ENCODE measurements at regions not wholly inside any gene's neighbourhood (a gene's known extent, or its start where the extent isn't known, plus 50 kb on each side); places are given as distances from the start of the nearest gene placed in this dataset.

DNA sequence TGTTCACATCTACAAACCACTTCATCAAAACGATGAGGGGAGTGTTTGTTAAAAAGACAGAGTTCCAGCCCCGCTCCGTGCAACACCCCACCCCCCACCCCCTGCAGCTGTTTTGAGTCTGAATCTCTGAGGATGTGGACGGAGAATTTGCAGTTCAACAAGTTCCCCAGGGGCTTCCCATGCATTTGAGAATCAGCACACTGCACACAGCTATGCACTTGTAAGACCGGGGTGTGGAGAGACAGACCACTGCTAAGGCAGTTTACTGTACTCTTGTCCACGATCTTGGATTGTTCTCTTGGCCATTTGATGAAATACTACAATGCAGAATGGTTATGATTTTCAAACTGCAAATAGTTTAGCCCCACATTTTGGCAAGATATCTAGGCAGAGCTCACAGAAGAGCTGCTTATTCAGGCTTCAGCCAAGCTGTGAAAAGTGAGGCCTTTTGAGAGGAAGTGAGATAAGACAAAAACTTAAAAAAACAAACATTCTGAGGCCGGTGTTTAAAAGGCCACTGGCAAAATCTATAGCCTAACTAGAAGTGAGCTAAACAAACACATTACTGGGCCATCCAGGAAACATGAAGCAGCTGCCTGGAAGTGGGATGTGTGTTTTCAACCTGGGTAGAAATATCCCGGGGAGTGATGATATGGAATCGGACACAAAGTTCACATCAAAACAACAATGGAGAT is 308.2 kb upstream of the ADAMTS9 start:
- peak overlapping the region; percentile 52 for H3K4me2 ChIP-seq
- H3K9me3 Mint-ChIP-seq: no peaks in the 10 kb centered on the region

DNA sequence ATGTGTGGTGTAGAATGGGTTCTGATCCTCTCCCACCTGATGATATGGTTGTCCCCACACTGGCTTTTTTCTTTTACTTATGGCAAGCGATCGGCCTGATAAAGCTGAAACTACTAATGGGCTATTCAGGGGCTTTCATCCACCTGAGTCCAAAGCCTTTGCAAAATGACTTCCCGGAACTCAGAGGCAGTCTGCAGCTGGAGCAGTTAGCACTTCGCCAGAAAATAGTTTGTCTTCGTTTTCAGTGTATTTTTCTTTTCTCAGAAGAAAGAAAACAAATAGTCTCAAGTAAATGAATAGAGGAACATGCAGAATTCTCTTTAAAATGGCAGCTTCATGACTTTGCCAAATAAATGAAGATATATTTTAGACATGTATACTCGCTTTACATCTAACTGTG is 306.0 kb upstream of the ADAMTS9 start:
- Histone ChIP-seq H3K4me1 (ENCODE audit: insufficient read depth) (peaks cover 34% of the 10 kb centered on the region), H3K27ac (ENCODE audit: low read depth) (no peak overlapping the region), H4K20me1 (replicated peaks; ENCODE audit: insufficient read depth) (no peaks in the 10 kb centered on the region), H3F3A (replicated peaks; ENCODE audit: low read depth) (no peaks in the 10 kb centered on the region), H3K36me3 (ENCODE audit: insufficient read depth) (no peaks in the 10 kb centered on the region), H2AFZ (no peak overlapping the region), H3K4me2 (no peak overlapping the region), H3K27me3 (ENCODE audit: insufficient read depth) (no peaks in the 10 kb centered on the region), H3K79me2 (replicated peaks; ENCODE audit: insufficient read depth) (no peaks in the 10 kb centered on the region), H3K9me2 (ENCODE audit: insufficient read depth) (no peaks in the 10 kb centered on the region), H3K4me3 (no peak overlapping the region)
- Mint-ChIP-seq H3K27me3 (ENCODE audit: insufficient read depth, low read depth, poor library complexity) (peaks cover 2% of the 10 kb centered on the region), H3K27ac (no peak overlapping the region; the same call in 1 of the 2 replicates), H3K4me3 (no peak overlapping the region), H3K4me1 (peaks cover 53% of the 10 kb centered on the region), H3K36me3 (ENCODE audit: low read depth) (no peaks in the 10 kb centered on the region), H3K9me3 (no peaks in the 10 kb centered on the region)
- TF ChIP-seq EZH2 (IDR thresholded peaks at IDR 0.05; ENCODE audit: low read depth, unreplicated experiment) (no peak), EZH2phosphoT487 (IDR thresholded peaks at IDR 0.05; ENCODE audit: unreplicated experiment) (no peak), NANOG (IDR thresholded peaks at IDR 0.05; ENCODE audit: borderline replicate concordance) (no peak), ZNF114 (CRISPR knock-in tag; IDR thresholded peaks at IDR 0.05) (no peak)
- TF ChIP-seq, protein P1, sequence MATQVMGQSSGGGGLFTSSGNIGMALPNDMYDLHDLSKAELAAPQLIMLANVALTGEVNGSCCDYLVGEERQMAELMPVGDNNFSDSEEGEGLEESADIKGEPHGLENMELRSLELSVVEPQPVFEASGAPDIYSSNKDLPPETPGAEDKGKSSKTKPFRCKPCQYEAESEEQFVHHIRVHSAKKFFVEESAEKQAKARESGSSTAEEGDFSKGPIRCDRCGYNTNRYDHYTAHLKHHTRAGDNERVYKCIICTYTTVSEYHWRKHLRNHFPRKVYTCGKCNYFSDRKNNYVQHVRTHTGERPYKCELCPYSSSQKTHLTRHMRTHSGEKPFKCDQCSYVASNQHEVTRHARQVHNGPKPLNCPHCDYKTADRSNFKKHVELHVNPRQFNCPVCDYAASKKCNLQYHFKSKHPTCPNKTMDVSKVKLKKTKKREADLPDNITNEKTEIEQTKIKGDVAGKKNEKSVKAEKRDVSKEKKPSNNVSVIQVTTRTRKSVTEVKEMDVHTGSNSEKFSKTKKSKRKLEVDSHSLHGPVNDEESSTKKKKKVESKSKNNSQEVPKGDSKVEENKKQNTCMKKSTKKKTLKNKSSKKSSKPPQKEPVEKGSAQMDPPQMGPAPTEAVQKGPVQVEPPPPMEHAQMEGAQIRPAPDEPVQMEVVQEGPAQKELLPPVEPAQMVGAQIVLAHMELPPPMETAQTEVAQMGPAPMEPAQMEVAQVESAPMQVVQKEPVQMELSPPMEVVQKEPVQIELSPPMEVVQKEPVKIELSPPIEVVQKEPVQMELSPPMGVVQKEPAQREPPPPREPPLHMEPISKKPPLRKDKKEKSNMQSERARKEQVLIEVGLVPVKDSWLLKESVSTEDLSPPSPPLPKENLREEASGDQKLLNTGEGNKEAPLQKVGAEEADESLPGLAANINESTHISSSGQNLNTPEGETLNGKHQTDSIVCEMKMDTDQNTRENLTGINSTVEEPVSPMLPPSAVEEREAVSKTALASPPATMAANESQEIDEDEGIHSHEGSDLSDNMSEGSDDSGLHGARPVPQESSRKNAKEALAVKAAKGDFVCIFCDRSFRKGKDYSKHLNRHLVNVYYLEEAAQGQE (IDR thresholded peaks at IDR 0.05; ENCODE audit: unreplicated experiment): no peak
- TF ChIP-seq, protein P2, sequence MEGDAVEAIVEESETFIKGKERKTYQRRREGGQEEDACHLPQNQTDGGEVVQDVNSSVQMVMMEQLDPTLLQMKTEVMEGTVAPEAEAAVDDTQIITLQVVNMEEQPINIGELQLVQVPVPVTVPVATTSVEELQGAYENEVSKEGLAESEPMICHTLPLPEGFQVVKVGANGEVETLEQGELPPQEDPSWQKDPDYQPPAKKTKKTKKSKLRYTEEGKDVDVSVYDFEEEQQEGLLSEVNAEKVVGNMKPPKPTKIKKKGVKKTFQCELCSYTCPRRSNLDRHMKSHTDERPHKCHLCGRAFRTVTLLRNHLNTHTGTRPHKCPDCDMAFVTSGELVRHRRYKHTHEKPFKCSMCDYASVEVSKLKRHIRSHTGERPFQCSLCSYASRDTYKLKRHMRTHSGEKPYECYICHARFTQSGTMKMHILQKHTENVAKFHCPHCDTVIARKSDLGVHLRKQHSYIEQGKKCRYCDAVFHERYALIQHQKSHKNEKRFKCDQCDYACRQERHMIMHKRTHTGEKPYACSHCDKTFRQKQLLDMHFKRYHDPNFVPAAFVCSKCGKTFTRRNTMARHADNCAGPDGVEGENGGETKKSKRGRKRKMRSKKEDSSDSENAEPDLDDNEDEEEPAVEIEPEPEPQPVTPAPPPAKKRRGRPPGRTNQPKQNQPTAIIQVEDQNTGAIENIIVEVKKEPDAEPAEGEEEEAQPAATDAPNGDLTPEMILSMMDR (conservative IDR thresholded peaks at IDR 0.05; ENCODE audit: low read depth in 2 of 2): no peak
- DNase-seq (ENCODE audit: low spot score) (no peak), ATAC-seq (no peak)

More for the DNA sequence above, 308.2 kb upstream of the ADAMTS9 start:
- H3K27me3 Mint-ChIP-seq (ENCODE audit: insufficient read depth, low read depth, poor library complexity): peaks cover 2% of the 10 kb centered on the region
- H3K4me3 Mint-ChIP-seq: 0 out of 3 replicates have a peak overlapping the region, but pooled peaks have one; percentile 17
- Histone ChIP-seq H3K36me3 (ENCODE audit: insufficient read depth) (no peaks in the 10 kb centered on the region), H3K27ac (ENCODE audit: low read depth) (no peak overlapping the region), H3K4me1 (ENCODE audit: insufficient read depth) (peaks cover 34% of the 10 kb centered on the region), H3K79me2 (replicated peaks; ENCODE audit: insufficient read depth) (no peaks in the 10 kb centered on the region), H3K27me3 (ENCODE audit: insufficient read depth) (no peaks in the 10 kb centered on the region), H3K4me3 (no peak overlapping the region), H4K20me1 (replicated peaks; ENCODE audit: insufficient read depth) (no peaks in the 10 kb centered on the region), H3K9me2 (ENCODE audit: insufficient read depth) (no peaks in the 10 kb centered on the region), H3F3A (replicated peaks; ENCODE audit: low read depth) (no peaks in the 10 kb centered on the region), H2AFZ (peak overlapping the region; percentile 80; the same call in 1 of the 2 replicates)
- no peak for ATAC-seq
- H3K27ac Mint-ChIP-seq: 0 out of 2 replicates have a peak overlapping the region, but pooled peaks have one; percentile 0
- DNase-seq (ENCODE audit: low spot score): no peak
- TF ChIP-seq POLR2AphosphoS5 (IDR thresholded peaks at IDR 0.05; ENCODE audit: low read depth) (no peak), STAT1 (IDR thresholded peaks at IDR 0.05; ENCODE audit: unreplicated experiment) (no peak)
- H3K36me3 Mint-ChIP-seq (ENCODE audit: low read depth): no peaks in the 10 kb centered on the region
- peaks cover 53% of the 10 kb centered on the region for H3K4me1 Mint-ChIP-seq
